Lung (tissue), 11 donors: ENCODE measurements at regions not wholly inside any gene's neighbourhood (a gene's known extent, or its start where the extent isn't known, plus 50 kb on each side); places are given as distances from the start of the nearest gene placed in this dataset.

Experiments used
- ATAC-seq: fragments of 200-7000 bp; cut with Tn5 transposase; one replicate; pipeline ENCODE4 v1.9.1; 2020; ENCODE audit warnings: moderate number of reproducible peaks; ENCODE audit not compliant: insufficient read depth, low FRiP score
- DNase-seq, 3 donors: peaks; one replicate each; pipeline ENCODE4 v3.0.0-alpha.2; 2013 to 2017
- H3K27ac ChIP-seq, 2 donors: one replicate each; pipeline ENCODE4 v1.5.1; 2013; ENCODE audit warnings: mild to moderate bottlenecking in 2 of 2, moderate library complexity in 2 of 2, control low read depth in 1 of 2, inconsistent platforms in 1 of 2, low read depth in 1 of 2, low read length in 1 of 2
- H3K27me3 ChIP-seq, 3 donors: one replicate each; pipeline ENCODE4 v1.5.1; 2013; ENCODE audit warnings: low read length in 2 of 3; ENCODE audit not compliant: control insufficient read depth in 3 of 3, insufficient read depth in 3 of 3
- H3K36me3 ChIP-seq, 4 donors: one replicate each; pipeline ENCODE4 v1.5.1; 2013; ENCODE audit warnings: low read length in 4 of 4, mild to moderate bottlenecking in 1 of 4, moderate library complexity in 1 of 4; ENCODE audit not compliant: control insufficient read depth in 4 of 4, insufficient read depth in 4 of 4
- H3K4me1 ChIP-seq, 5 donors: one replicate each; pipeline ENCODE4 v1.5.1; 2013; ENCODE audit warnings: low read length in 5 of 5, mild to moderate bottlenecking in 2 of 5, moderate library complexity in 1 of 5; ENCODE audit not compliant: control insufficient read depth in 5 of 5, insufficient read depth in 5 of 5
- H3K4me3 ChIP-seq: one replicate; pipeline ENCODE4 v1.5.1; 2013; ENCODE audit warnings: mild to moderate bottlenecking, control low read depth, moderate library complexity
- H3K9ac ChIP-seq, 2 donors: one replicate each; pipeline ENCODE4 v1.5.1; 2013; ENCODE audit warnings: low read length in 2 of 2, control low read depth in 1 of 2; ENCODE audit not compliant: insufficient read depth in 1 of 2
- H3K9me3 ChIP-seq, 4 donors: one replicate each; pipeline ENCODE4 v1.5.1; 2013; ENCODE audit warnings: low read length in 3 of 4, mild to moderate bottlenecking in 1 of 4, moderate library complexity in 1 of 4; ENCODE audit not compliant: control insufficient read depth in 4 of 4, insufficient read depth in 3 of 4
- CTCF ChIP-seq: IDR thresholded peaks from 2 replicates; pipeline ENCODE4 v1.5.1; 2012; ENCODE audit warnings: mild to moderate bottlenecking; ENCODE audit errors: control extremely low read depth, extremely low read depth
- WGBS, 2 donors: extraction: QIAGEN DNeasy Blood & Tissue Kit; methylation state at CpG; one replicate each; pipeline ENCODE4 v1.1.7; 2013; 5-methylcytosine and 5-hydroxymethylcytosine counted together
- donor health status: control.
- donor health status: control.
- donor health status: Bipolar disorder and iron deficiency.
- donor health status: healthy.
- donor health status: DM: yes; HTN: yes; CAD: no.

GRCh38 chr15:69734699-69735098 lies 282.1 kb downstream of the RPLP1 start:
- WGBS, 2 donors: 80 to 90% methylated on average over 5 of the region's 5 CpGs
- no peak for TF ChIP-seq CTCF
- H3K4me1 ChIP-seq: peaks cover 0 to 15% (median 0%) of the 10 kb centered on the region in 5 donors
- H3K27me3 ChIP-seq: no peaks in the 10 kb centered on the region
- ATAC-seq: no peak
- no peaks in the 10 kb centered on the region for H3K36me3 ChIP-seq
- DNase-seq: peak in 2 of 3 donors; percentile 37 to 43
- no peak overlapping the region for H3K9ac ChIP-seq
- no peak overlapping the region for H3K4me3 ChIP-seq
- no peak overlapping the region for H3K27ac ChIP-seq
- peaks cover 0 to 3% (median 0%) of the 10 kb centered on the region in 4 donors for H3K9me3 ChIP-seq

- no peak for TF ChIP-seq CTCF
- H3K36me3 ChIP-seq: no peaks in the 10 kb centered on the region
- ATAC-seq (no peak), DNase-seq (peak; percentile 73 to 83 (median 82))
- no peak overlapping the region for H3K4me3 ChIP-seq
- H3K27ac ChIP-seq: no peak overlapping the region
- no peaks in the 10 kb centered on the region for H3K27me3 ChIP-seq
- H3K9me3 ChIP-seq: peaks cover 0 to 3% (median 0%) of the 10 kb centered on the region in 4 donors
- H3K9ac ChIP-seq: no peak overlapping the region
- 48 to 54% methylated on average over 4 of the region's 4 CpGs for WGBS, 2 donors
- peaks cover 0 to 15% (median 0%) of the 10 kb centered on the region in 5 donors for H3K4me1 ChIP-seq
These were observed 282.5 kb downstream of the RPLP1 start for GRCh38 chr15:69735121-69735520.

- Histone ChIP-seq H3K27ac (no peak overlapping the region), H3K36me3 (no peaks in the 10 kb centered on the region), H3K4me3 (no peak overlapping the region), H3K27me3 (no peaks in the 10 kb centered on the region), H3K9me3 (peaks cover 0 to 3% (median 2%) of the 10 kb centered on the region in 4 donors), H3K9ac (no peak overlapping the region), H3K4me1 (peaks cover 0 to 15% (median 0%) of the 10 kb centered on the region in 5 donors)
- DNase-seq: no peak
- WGBS, 2 donors: 64 to 98% methylated on average over 3 of the region's 3 CpGs
- ATAC-seq: no peak
- no peak for TF ChIP-seq CTCF
These were observed 283.5 kb downstream of the RPLP1 start for GRCh38 chr15:69736161-69736560.

- Histone ChIP-seq H3K27me3 (no peaks in the 10 kb centered on the region), H3K36me3 (no peaks in the 10 kb centered on the region), H3K4me1 (peaks cover 0 to 15% (median 0%) of the 10 kb centered on the region in 5 donors), H3K4me3 (no peak overlapping the region), H3K9ac (no peak overlapping the region), H3K27ac (no peak overlapping the region), H3K9me3 (peaks cover 0 to 3% (median 2%) of the 10 kb centered on the region in 4 donors)
- DNase-seq: no peak
- TF ChIP-seq CTCF: no peak
- no peak for ATAC-seq
These were observed 285.3 kb downstream of the RPLP1 start for GRCh38 chr15:69737916-69738315.
